HG02981 (cell line): ENCODE measurements at regions not wholly inside any gene's neighbourhood (a gene's known extent, or its start where the extent isn't known, plus 50 kb on each side); places are given as distances from the start of the nearest gene placed in this dataset.
"Not testable (repeated sequence)": the region's sequence is repeated elsewhere in the genome, so short reads cannot be mapped to it uniquely, and the experiment has no call there.

ENCODE experiments used
- ATAC-seq: cut with Tn5 transposase; IDR thresholded peaks from one replicate; pipeline ENCODE4 v1.9.1; 2021; ENCODE audit warnings: mild to moderate bottlenecking, moderate library complexity; ENCODE audit not compliant: unreplicated experiment

DNA sequence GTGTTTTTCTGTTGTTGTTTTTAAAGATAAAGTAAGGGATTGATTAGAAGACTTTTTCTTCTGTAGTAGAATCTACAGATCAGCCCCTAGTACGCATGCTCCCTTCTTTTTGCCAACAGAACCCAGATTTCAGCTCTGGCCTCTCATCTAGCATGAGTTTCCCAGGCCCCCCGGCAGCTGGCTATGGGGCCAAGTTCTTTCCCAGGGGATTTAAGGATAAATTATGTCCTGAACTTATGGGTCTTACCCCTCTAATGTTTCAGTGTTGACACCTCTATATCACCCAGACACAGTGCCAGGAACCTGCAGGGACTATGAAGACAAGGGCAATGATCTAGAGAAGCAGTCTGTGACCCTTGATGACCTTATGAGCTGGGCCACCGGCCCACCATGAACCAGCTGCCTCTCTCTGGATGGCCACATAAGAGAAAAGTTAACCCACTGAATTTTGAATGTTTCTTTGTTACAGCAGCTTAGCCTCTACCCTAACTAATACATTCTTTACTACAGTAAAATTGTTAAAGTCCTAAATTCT, 150.5 kb downstream of the UNC5CL start:
- ATAC-seq, result no peak

DNA sequence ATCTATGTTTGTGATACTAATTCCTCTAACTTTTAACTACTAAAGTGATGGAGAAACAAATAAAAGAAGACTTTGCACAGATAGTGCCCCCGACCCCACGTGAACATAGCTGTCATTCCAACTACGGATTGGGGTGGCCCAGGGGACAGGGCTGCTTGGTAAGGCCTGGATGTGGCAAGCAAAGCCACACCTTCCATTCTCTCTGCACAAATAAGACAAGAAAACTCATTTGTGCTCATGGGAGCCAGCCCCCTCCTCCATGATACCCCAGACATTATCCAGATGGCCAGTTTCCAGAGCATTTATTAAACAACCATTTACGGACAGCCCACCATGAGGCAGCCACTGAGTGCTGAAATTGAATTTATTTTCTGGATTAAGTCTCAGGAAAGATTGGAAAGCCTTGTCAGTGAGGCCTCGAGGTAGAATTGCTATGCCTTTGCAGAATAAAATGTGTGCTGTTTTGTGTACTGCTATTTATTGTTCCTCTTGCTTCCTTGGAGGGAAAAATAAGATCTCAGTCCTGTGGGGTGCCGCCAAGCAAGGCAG, 151.2 kb downstream of the UNC5CL start:
- ATAC-seq, result no peak

DNA sequence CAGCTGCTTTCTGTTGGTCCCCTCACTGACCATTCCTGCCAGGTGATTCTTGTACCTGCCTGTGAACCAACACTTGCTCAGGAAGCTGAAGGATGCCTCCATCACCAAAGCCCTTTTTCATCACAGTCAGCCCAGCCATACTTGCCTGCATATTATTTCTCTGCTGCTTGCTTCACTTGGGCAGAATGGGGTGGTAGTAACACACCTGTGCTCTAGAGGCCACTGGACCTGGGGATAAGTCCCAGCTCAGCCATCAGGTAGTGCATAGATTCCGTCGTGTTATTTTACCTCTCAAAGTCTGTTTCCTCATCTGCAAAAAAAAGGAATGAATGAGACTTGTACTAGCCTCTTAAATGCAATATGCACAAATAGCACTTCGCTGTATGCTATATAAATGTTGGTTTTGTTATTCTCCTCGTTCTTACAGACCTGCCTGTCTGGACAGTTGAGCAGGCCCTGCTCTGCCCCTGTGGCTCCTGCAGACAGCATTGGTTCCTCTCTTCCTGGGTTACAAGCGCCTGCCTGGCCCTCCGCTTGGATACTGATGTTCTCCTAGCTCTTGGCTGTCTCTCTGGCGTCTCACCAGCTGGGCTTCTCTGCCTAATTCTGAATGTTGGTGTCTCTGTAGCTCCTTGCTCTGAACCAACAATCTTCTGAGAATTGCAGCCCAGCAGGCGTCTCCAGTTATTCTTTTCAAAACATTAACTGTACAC, 151.8 kb downstream of the UNC5CL start:
- ATAC-seq, result no peak

DNA sequence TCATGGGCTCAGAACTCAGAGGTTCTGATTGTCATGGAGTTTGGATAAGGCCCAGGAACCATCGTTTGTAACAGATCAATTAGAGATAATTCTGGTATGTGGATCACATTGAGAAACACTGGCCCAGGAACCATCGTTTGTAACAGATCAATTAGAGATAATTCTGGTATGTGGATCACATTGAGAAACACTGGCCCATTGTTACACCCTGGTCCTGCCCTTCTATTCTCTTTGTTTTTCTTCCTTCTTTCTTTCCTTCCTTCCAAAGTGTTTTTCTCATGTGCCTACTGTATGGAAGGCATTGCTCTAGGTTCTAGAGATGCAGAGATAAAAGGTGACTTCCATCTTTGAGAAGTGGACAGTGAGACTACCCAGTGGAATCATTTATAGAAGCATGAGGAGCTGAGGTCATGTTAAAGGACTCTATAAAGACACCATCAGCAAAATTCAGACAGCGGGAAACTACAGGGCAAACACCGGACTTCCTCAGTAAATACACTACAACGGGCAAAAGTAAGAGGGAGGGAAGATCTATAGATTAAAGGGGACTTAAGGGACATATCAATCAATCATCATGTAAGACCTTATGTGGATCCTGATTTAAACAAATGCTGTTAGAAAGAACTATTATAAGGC, 153.8 kb downstream of the UNC5CL start:
- ATAC-seq, result no peak

DNA sequence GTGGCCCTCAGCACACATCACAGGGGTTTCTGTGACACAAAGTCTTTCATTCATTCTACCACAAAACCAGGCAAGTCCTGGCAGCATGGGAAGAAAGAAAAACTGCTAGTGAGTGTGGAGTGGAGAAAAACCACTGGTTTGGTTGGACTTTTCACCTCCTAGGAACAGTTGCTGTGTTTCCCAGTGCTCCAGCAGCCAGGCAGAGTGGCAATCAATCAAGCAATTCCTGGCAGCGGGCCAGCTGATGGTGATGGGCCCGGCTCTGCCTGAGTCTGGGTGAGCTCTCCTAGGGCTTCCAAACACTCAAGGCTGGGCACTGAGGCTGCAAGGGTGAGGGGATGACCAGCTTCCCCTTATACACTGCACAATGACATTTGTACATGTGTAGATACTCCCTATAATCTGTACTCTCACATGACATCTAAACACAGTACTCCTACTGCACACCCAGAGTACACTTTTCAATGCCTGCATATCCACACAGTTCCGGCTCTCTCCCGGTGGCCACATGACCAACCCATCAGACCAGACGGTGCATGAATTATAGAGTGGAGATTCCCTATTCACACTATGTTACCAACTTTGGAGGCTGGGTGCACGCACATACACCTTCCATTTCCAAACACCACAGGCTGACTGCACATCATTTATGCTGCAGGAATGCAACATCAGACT, 156.6 kb downstream of the UNC5CL start:
- no peak for ATAC-seq

DNA sequence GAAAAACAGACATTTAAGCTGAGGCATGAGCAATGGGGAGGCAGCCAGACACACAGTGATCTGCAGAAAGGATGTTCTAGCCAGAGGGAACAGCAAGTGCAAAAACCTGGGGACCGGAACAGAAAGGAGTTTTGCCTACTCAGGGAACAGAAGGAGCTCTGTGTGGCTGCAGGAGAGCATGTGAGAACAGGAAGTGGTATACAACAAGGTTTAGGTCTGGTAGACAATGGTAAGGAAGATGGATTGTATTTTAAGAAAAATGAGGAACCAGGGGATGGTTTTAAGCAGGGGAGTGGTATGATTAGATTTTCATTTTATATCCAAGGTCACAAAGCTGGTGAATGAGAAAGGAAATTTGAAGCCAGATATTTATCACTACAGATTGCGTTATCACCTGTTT, 157.5 kb downstream of the UNC5CL start:
- no peak for ATAC-seq

DNA sequence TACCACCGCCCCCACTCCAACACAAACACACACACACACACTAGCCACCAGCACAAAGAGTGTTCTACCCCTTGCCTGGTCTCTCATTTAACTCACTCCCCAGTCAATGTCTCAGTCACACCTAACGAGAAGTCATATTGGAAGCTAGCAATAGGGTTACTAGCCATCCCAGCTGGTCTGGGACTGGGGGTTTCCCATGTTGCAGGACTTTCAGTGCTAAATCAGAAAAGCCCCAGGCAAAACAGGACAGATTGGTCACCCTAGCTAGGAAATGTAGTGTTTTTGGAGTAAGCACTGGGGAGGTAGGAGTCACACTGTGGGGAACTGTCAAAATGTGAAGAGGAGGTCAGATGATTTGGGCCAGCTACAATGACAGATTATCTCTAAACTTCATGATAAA, 158.1 kb downstream of the UNC5CL start:
- no peak for ATAC-seq

DNA sequence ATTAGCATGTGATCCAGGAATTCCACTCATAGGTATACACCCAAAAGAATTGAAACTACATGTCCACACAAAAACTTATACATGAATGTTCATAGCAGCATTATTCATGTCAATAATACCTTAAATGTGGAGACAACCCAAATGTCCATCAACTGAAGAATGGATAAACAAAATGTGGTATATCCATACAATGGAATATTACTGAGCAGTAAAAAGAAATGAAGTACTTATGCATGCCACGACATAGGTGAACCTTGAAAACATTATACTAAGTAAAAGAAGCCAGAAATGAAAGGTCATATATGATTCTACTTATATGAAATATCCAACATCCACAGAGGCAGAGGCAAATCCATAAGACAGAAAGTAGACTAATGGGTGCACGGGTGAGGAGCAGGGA, 159.9 kb downstream of the UNC5CL start:
- ATAC-seq, result no peak

DNA sequence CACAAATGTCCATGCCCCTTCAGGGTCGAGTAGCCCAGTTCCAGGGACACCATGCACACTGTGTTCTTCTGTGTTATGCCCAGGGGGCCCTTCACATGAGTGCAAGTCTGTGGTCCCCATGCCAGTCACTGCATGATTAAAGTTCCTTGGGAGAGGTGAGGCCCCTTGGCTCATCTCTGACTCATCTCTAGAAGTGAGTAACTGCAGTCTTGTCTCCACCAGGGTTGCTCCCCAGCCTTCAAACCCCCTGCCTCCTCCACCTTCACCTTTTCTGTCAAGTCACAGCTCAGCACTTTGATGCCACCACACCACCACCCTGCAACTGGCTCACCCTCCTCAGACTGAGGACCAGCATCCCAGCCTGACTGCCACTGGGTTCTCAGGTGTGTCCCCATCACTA, 161.7 kb downstream of the UNC5CL start:
- ATAC-seq, result no peak

DNA sequence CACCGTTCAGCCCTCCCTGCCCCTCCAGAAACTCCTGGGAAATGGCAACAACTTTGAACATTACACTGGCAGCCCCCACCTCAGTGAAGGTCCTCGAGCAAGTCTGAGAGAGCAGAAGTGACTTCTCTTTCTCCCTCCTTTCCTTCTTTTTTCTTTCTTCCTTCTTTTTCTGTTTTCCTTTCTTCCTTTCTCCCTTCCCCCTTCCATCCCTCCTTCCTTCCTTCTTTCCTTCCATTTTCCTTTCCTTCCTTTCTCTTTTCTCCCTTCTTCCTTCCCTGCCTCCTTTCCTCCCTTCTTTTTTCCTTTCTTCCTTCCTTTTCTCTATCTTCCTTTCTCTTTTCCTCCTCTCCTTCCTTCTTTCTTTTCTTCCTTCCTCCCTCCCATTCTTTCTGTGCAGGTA, 162.7 kb downstream of the UNC5CL start:
- no peak for ATAC-seq

DNA sequence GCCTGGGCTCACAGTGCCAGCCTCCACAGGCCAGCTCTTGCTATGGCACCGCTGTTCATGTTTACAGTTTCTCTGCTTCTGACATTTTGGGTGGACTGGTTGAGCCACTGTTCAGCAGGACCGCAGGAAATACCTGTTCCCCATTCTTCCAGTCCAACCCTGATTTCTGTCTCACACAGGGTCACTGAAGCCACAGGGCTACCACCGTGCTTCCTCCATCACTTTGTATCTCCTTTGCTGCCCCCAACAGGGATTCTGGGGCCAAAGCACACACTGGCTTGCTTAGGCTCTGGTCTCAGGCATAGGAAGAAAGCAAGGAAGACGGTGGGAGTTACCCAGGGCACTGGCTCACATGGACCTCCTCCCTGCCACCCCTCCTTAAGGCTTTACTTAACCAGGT, 164.5 kb downstream of the UNC5CL start:
- no peak for ATAC-seq

DNA sequence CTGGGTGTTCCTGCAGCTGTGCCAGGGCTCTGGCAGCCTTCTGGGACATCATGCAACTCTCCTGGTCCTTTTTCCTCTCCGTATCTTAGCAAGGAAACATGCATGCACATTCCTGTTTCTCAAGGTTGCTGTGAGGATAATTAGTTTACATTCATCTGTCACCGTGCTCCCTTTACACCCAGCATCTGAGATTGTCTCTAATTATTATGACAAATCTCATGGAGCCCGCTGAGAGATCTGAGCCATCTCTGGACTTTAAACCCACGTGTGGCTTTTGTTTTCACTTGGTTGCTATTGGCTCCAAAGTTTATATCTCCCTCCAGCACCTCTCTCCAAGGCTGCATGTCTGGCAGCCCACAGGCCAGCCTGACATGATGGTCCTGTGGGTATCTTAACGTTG, 167.6 kb downstream of the UNC5CL start:
- no peak for ATAC-seq

DNA sequence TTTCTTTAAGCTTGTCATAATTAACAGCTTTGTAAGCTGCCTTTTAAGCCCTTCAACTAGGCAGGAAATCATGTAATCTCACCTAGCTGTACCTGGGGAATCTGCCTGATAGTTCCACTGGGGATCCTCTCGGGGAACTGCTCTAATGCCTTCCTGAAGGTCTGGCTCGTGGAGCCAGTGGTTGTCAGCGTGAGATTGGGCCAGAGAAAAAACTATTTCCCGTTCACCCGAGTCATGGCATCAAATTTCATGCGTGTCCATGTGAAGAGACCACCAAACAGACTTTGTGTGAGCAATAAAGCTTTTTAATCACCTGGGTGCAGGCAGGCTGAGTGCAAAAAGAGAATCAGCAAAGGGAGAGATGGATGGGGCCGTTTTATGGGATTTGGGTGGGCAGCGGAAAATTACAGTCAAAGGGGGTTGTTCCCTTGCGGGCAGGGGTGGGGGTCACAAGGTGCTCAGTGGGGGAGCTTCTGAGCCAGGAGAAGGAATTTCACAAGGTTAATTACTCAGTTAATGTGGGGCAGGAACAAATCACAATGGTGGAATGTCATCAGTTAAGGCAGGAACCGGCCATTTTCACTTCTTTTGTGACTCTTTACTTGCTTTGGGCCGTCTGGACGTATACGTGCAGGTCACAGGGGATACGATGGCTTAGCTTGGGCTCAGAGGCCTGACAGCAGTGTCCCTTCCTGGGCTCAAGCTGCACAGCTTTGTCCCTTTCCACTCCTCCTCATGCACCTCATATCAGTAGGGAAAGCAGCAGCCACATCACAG, 170.7 kb downstream of the UNC5CL start:
- ATAC-seq, result not testable (repeated sequence)

DNA sequence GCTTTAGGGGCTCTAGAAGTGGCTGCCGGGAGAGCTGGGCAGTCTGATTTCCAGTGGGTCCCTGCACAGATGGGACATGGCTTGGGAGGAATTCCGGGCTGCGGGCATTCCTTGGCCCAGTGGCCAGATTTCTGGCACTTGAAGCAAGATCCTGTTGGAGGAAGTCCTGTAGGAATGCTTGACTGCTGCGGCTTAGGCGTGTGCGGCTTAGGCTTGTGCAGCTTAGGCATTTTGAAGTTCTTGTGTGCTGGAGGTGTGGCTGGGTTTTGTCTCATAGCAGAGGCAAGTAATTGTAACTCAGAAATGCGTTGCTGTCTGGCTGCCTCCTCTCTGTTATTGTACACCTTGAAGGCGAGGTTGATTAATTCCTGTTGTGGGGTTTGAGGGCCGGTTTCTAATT, 171.5 kb downstream of the UNC5CL start:
- not testable (repeated sequence) for ATAC-seq

DNA sequence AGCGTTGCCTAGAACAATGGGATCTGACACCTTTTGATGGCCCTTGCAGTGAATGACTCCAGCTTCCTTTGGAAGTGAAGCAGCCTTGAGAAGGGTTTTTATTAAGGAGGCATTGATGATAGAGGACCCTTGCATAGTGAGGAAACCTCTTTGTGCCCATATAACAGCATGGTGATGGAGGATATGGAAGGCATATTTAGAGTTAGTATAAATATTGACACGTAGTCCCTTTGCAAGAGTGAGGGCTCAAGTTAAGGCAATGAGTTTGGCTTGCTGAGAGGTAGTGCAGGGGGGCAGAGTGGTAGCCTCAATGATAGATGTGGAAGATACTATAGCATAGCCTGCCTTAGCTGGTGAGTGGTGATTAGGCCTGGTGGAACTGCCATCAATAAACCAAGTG, 173.8 kb downstream of the UNC5CL start:
- not testable (repeated sequence) for ATAC-seq

DNA sequence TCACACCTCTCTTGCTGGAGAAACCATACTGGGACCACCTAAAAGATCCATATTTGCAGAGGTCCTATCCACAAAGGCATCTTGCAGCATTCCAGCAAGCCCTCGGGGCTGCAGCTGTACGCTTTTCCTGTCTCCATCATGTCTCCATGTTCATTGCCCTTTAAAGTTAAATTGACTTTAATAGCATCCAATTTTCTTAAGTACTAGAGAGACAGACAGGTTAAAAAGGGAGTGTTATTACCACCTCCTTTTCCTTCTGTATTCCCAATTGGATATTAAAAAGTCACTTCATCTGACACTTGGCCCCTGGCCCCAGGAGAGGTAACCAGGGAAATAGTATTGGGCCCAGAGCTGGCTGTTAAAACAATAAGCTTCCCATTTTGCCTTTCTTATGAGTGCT, 178.6 kb downstream of the UNC5CL start:
- no peak for ATAC-seq

DNA sequence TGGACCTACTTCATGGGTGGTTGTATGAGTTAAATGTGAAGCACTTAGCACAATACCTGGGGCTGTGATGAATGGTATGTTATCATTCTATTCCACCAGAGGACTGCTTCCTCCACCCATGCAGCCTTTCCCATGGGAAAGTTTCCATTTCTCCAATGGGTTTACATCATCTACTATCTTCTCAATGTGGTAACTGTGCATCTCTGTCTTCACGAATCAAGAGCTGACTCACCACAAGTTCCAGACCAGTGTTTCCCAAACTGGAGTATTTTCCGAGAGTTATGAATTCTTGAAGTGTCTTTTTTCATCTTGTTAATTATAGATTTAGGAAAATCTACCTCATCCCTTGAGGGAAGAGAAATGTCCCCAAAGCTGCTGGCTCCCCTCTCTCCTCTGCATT, 182.8 kb downstream of the UNC5CL start:
- no peak for ATAC-seq

DNA sequence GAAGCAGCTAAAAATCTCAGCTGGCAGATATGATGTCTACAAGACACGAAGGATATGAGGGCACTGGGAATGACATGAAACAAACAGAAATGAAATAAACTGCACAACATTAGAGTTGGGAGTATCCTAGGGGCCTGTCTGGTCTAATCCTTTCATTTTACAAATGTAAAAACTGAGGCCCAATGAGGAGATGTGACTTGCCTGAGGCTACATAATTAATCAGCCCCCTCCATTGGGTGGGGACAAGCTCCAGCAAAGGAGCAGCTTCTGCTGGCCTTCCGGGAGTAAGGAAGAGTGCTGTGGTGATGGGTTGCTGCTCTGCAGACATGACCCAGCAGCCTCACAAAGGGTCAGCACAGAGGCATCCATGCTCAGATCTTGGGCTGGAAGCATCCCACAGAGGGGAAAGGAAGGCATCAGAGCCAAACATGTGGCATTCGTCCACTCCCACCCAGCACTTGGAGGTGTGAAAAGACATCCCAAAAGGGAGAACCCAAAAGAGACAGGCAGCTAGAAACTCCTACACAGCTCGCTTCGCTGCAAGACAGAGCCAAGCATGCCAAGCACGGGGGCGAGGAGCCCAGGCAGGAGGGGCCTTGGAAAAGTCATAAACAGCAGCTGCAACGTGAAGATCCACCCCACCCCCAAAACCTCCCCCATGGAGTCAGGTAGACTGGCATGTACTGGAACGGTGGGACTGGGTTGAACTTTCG, 183.7 kb downstream of the UNC5CL start:
- ATAC-seq, result no peak

DNA sequence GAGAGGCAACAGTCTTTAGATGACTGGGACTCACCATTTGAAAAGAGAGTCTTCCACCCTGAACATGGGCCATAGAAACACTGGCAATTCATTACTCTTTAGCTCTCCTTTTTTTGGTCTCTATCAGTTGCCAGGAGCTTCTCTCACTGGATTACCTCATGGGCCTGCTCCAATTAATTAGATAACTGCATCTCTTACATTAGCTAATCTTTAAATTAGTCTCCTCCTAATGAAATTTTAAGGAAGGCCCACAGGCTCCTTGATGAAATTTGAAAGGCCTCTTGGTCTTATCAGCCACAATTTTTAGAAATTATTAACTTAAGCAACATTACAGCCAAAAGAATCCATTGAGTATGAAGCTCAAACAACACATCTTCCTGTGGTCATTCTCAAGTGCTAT, 184.4 kb downstream of the UNC5CL start:
- no peak for ATAC-seq

DNA sequence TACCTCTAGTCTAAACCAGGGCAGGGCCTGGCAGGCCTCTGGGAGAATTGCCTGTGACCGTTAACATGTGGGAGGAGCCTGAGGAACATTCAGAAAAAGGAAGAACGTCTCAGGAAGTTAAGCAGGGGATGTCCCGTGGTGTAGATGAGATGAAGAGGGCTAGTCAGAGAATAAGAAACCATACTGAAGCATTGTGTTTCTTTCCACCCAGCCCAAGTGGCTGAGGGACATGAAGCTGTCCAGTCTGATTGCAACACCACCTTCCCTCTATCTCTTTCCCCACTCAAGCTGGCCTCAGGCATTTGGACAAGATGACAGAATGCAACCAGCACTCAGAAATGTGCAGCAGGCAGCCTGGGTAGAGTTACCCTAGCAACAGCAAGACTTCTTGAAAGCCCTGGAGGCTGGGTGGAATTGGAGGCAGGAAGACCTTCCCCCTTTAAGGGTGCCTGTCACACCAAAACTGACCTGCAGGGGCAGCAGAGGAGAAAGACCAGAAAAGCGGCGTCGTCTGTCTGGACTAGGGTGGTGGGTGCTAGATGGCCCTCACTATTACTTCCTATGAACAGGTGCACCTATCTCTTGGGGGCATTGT, 186.1 kb downstream of the UNC5CL start:
- no peak for ATAC-seq
